ENCODE measurements at regions not wholly inside any gene's neighbourhood (a gene's known extent, or its start where the extent isn't known, plus 50 kb on each side); places are given as distances from the start of the nearest gene placed in this dataset.
"Not testable (repeated sequence)": the region's sequence is repeated elsewhere in the genome, so short reads cannot be mapped to it uniquely, and the experiment has no call there.

DNA sequence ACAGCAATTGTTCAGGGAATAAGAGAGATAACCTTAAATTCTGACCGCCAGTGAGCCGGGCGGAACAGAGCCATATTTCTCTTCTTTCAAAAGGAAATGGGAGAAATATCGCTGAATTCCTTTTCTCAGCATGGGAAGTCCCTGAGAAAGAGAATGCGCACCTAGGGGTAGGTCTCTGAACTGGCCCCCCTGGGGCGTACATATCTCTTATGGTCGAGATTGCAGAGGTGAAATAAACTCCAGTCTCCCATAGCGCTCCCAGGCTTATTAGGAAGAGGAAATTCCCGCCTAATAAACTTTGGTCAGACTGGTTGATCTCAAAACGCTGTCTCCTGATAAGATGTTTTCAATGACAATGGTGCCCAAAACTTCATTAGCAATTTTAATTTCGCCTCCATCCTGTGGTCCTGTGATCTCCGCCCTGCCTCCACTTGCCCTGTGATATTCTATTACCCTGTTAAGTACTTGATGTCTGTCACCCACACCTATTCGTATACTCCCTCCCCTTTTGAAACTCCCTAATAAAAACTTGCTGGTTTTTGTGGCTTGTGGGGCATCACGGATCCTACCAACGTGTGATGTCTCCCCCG lies 195.8 kb upstream of the HMCN1 start:
- not testable (repeated sequence) for DNase-seq

- no peak for DNase-seq
Measured at GRCh38 chr1:185537596-185537995, 196.6 kb upstream of the HMCN1 start.

DNA sequence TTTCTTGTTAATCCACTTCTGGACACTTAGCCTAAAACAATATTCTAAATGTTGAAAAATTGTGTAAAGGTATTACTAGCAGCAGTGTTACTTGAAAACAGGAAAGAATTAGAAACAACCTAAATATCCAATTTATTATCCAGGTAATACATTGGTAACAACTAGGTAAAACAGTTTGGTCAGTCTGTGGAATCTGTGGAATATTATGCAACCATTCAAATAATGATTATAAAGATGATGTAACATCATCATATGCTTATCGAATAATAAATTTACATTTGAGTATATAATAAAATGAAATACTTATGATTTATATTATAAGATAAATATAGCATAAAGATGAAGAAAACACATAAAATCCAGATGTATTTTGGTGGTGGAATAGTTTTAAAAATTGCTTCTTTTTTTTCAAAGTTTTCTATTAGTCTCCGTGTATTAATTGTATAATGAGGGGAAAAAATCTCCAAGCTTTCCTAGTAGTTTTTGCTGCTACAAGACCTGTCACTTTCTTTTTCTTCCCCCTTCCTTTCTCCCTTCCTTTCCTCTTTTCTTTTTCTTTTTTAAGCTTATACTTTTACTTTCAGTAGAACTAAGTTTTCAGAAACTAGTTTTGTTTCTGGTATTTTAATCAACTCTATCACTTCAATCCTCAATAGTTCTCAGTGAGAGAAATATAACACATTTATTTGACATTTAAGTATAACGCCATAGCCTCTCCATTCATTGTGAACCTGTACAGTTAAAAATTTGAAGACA lies 197.8 kb upstream of the HMCN1 start:
- DNase-seq, result no peak

DNA sequence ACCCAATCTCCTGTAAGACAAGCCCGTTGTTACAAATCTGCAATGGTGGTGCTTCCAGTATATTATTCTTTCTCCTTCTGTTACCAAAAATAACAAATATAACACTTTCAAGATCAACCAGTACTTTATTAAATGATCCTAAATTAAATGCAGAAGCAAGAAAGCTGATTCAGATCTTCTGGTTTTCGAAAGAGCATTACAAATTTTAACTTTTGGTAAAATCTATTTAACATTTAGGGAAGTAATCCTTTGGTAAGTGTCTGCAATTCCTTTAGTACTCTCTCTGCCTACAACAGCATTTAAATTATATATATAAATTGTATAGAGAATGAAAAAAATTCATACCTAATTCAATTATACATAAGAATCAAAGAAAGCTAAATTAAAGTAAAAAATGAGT lies 198.6 kb upstream of the HMCN1 start:
- DNase-seq, result no peak

GRCh38 chr1:185534801-185535200 lies 199.4 kb upstream of the HMCN1 start:
- DNase-seq, result no peak

DNA sequence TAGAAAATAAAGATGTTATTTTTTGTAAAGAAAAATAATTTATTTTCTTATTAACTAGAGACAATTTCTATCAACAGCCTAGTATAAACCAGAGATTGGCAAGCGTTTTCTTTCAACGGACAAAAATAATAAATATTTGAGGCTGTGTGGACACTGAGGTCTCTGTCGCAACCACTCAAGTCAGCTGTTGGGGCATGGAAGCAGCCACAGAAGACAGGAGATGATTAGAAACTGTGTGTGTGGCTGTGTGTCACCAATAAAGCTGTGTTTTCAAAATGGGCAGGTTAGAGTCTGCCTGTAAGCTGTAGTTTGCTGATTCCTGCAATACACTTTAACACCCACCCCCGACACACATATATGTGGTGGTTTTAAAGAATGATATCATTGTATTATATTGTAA lies 200.6 kb upstream of the HMCN1 start:
- no peak for DNase-seq

DNA sequence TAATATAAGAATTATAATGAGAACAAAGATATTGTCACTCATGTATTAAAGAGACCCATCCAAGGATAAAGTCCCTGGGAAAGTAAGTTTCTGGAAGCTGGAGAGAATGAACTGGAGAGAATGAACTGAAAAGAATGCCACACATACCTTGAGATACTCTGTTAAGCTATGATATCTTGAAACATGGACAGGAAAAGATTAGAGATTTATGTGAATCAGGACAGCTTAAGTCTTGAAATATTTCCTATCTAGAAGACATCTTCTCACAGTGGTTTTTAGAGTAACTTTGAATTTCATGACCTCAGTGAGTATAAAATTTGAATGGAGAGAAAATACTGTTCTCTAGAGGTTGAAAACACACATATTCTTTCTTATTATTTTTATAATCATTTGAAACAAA lies 201.3 kb upstream of the HMCN1 start:
- no peak for DNase-seq

DNA sequence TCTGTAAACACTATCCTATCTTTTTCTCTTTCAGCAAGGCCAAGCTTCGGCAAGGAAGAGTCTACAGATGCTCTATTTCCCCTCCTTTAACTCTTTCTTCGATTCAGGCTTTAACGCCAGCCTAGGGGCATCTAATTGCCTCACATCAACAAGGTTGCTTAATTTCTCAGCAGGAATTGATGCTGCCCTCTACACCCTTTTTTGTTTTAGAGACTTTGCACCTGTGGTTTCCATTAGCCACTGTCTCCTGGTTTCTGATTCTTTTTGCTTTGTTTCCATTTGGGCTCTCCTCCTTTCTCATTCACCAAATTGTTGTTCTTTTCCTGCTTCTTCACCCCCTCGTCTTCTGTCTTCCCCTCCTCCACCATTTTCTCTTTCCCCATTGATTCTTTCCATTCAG lies 202.4 kb upstream of the HMCN1 start:
- DNase-seq, result no peak

- no peak for DNase-seq
Measured at GRCh38 chr1:185530215-185530614, 204.0 kb upstream of the HMCN1 start.

- no peak for DNase-seq
Measured at GRCh38 chr1:185529673-185530072, 204.5 kb upstream of the HMCN1 start.

DNA sequence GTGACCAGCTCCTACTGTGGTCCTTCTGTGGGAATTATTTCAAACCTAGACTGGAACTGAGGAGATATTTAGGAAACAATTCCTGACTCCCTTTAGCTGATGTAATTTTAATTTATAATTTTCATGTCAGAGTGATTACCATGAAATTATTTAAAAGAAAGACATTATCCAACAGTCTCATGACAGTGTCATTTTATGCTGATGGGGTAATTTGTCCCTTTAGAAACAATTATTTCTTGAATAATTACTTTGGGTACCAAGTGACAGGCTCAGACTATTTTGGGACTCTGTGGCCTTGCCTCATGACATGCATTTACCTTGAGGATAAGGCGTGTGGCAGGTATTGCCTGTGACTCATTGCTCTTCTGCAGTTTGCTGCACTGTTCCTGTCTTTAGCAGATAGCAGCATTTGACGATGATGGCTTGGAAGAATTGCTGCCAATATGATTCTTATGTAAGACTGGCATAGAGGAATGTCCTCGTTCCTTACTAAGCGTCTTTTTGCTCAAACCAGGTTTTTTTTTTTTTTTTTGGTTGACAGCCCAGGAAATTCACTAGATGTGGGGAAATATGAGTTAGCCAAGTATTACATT lies 206.0 kb upstream of the HMCN1 start:
- no peak for DNase-seq

DNA sequence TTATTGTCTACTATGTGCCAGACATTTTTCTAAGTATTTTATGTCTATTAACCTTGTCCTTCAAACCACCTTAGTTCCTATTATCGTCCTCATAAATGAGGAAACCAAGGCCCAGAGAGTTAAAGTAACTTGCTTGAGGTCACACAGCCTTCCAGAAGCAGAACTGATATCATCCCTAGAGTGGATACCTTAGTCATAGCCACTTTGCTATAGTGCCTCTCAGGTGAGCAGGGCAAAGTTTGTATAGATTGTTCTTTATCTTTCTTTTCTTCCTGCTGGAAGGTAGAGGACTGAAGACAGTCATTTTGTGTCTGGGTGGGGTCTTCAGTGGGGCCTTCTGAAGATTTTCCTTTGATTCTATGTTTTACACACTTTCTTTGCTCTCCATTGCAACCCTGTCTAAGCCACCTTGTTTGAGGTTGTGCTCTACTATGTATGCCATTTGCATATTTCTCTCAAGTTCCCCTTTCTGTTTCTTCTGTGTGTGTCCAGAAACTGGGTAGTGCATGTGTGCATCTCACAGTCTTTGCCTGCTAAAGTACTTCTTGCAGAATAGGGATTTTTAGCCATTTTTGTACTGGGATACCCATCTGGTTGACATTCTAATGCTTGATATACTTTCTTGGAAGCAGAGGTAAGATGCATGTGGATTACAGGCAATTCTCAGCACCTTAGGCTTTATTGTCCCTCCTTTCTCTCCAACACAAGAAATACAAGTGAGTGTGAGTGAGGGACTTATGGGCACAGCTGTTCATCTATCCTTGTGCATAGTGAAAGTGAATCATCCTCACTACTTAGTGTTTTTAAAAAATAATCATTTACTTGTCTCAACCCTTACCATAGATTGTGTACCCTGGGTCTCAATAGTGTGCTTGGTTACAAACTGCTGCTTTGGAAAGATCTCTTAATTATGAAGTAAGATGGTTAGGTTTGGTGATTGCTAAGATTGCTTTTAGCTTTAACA lies 207.6 kb upstream of the HMCN1 start:
- DNase-seq, result no peak

- DNase-seq, result no peak
Measured at GRCh38 chr1:185520188-185520920, 203.3 kb upstream of the IVNS1ABP start.

- no peak for DNase-seq
Measured at GRCh38 chr1:185517808-185518419, 200.9 kb upstream of the IVNS1ABP start.

DNA sequence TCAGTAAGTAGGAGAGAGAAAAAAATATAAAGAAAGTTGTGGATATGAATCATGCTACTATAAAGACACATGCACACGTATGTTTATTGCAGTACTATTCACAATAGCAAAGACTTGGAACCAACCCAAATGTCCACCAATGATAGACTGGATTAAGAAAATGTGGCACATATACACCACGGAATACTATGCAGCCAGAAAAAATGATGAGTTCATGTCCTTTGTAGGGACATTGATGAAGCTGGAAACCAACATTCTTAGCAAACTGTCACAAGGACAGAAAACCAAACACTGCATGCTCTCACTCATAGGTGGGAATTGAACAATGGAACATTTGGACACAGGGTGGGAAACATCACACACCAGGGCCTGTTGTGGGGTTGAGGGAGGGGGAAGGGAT lies 200.3 kb upstream of the IVNS1ABP start:
- DNase-seq, result not testable (repeated sequence)

DNA sequence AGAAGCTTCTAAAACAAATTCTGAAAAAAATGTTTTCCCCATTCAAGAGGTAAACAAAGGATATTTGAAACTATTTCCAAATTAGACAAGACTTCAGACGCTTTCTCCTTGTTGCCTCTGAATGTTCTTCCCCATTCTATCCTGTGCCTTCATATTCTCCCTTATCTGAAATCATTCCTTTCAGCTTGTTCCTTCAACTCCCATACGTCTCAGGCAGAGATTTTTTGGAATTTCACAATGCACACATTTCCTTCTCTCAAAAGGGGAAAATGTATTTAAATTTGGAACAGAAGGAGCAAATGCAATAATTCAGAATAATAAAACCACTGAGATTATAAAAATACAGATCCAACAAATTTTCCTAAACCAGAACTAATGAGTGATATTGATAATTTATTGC lies 198.7 kb upstream of the IVNS1ABP start:
- DNase-seq, result no peak

- DNase-seq, result no peak
Measured at GRCh38 chr1:185514311-185514710, 197.3 kb upstream of the IVNS1ABP start.

GRCh38 chr1:185512442-185512841 lies 195.4 kb upstream of the IVNS1ABP start:
- DNase-seq, result no peak

DNA sequence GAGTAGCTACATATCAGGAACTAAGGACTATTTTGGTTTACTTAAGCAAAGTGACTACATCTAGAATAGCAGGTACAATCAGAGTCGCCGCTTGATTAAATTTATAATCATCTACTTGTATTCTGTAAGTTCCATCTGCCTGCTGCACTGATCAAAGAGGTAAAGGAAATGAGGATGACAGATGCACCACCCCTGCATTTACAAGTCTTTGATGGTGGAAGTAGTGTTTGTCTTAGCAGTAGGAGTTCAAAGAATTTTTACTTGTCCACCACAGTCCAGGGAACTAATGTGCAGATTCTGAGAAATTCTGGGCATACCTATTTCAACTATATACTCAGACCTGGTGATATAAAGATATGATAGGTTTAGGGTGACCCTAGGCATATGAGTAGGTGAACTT lies 184.1 kb upstream of the IVNS1ABP start:
- no peak for DNase-seq

- no peak for DNase-seq
Measured at GRCh38 chr1:185500001-185500626, 183.1 kb upstream of the IVNS1ABP start.

GRCh38 chr1:185498207-185498606 lies 181.2 kb upstream of the IVNS1ABP start:
- DNase-seq, result no peak

DNA sequence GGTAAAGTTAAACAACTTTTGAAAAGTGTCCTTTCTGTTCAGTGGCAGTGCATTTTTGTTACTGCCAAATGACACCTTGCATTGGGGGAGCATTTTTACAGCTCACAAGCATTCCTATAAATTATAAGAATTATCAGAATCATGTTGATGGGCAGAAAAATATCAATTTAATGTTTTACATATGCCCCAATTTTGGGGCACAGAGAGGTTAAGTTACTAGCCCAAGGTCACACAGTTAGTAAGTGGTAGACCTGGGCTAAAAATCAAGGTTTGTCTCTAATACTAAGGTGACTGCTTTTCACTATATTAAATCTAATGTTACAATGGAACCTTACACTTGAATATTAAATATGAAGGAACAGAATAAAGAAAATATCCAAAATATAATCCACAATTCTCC lies 180.1 kb upstream of the IVNS1ABP start:
- DNase-seq, result no peak
